NCI-H2171 treated with DMSO at 0.1 percent for 48 hours (cell line): ENCODE measurements at regions not wholly inside any gene's neighbourhood (a gene's known extent, or its start where the extent isn't known, plus 50 kb on each side); places are given as distances from the start of the nearest gene placed in this dataset.

ENCODE experiments used
- DNase-seq: peaks from one replicate; lab custom pipeline; 2025; lab: John Stamatoyannopoulos, UW

DNA sequence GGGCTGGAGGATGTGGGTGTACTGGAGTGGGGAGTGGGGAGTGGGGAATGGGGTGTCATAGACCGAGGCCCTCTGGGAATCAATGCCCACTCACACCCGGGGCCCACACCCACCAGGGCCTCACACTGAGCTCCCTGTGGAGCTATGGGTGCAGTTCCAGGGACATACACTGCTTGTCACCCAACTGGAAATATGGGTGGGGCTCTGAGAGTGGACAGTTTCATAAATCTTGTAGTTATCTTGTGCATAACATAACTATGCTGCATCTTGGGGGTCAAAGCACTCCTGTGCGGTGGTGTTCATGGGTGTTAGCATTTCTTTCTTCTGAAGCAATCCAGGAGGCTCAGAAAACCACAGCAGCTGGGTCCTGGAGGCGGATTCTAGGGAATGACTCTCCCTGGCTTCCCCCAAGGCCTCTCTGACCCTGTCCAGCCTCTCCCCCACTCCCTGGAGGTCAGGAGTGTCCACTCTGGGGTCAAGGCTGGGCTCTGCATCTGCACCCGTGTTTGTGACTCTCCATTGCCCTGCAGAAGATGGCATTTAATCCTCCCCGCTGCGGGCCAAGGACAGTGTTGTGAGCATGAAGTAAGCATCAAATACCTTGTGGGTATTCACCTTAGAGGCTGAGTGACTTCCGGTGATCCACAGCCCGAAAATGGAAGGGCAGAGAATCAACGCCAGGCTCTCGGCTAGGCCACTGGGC, 172.5 kb downstream of the CTTN start:
- DNase-seq: no peak

DNA sequence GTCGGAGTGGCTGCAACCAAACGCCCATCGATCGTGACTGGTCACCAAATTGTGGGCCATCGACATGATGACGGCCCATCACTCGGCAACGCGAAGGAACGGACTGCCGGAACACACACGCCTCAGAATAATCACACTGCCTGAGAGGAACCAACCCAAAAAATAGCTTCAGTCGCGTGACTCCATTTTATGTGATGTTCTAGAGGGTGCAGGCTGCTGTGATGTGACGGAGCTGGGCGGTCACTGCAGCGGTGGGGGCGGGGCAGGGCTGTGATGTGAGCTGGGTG, 174.6 kb downstream of the CTTN start:
- no peak for DNase-seq

DNA sequence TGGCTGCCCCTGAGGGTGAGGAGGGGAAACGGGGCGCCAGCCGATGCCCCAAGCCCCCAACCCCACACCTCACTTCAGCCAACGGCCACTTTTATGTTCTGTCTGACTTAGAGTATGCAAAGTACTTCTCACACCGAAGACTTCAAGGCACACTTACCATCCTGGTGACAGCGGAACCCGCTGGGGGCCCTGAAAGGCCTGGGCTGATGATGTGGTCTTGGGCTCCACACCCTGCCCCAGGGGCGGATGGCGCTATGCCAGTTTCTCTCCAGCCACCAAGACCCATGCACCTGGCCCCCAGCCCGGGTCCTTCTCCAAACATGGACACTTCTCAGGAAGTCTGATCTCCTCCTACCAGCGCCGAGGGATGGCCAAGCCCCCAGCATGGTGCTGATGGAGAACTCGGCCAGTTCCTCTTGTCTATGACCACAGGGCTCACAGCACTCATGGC, 175.4 kb downstream of the CTTN start:
- DNase-seq: no peak

DNA sequence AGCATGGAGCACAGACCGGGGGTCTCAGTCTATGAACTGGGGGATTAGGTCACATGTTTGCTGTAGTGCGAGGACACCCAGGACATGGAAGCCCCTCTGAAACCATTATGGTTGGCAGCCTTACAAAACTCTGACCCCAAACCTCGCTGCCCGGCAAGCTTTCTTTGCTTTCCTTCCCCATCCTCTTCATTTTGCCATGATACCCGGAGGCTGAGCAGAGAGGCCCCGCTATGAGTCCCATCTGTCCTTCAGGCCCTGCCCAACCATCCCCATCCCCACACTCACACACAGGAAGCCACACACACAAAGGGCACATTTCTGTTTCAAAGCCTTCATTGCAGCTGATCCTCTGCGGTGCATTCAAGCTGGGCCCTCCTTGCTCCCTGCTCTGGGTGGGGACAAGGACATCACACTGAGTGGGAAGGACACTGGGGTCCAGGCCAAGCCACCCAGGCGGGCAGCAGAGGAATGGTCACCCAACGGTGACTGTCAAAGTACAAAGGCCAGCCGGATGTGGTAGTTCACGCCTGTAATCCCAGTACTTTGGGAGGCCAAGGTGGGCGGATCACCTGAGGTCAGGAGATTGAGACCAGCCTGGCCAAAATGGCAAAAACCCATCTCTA, 176.5 kb downstream of the CTTN start:
- no peak for DNase-seq

DNA sequence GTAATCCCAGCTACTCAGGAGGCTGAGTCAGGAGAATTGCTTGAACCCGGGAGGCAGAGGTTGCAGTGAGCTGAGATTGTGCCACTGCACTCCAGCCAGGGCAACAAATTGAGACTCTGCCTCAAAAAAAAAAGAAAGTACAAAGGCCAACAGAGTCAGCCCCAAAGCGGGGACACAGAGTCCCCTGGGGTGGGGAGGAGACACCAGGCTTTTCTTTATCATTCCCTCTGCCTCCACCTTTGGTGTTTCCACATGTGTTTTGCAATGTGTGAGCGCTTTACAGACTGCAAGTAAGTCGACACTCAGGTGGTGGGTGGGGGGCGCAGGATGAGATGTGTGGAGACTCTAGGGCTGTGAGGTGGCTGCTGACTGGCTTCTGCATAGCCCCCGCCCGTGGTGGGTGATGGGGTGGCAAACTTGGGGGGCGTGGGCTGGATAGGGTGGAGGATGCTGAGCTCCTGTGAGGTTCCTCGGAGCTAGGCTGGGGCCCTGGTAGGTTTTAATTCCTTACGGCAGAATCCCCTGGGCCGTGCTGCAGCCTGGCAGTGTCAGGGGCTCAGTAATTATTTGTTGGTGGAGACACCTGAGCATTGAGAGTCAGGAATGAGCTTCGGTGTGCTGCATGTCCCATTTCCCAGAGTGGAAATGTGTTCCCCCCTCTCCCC, 177.2 kb downstream of the CTTN start:
- DNase-seq: no peak

DNA sequence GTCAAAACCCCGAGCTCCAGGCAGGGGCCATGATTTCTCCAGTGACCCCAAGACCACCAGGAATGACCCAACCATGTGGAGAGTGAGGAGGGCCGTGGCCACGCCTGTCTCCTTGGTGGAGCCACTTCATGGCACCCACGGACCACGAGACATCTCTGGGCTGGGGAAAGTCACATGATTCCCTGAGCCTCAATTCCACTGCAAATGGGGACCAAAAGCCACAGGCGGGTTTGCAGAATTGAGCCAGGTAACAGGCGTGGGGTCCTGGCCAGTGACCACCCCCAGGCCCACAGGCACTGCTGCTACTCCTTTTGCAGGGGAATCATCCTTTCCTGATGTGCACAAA, 178.9 kb downstream of the CTTN start:
- no peak for DNase-seq

DNA sequence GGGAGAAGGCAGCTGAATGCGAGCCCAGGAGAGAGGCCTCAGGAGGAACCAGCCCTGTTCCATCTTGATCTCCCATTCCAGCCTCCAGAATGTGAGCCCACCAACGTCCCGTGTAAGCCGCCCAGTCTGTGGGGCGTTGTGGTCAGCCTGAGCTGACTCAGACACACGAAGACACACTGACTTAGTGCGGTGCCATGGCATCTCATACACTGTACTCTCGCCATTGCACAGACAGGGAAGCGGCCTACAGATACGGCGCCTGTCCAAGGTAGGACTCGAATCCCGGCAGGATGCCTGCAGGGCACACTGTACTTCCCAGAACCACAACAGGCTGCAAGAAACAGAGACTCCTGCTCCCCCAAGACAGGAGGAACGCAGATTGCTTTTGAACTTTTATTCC, 179.6 kb downstream of the CTTN start:
- DNase-seq: no peak

DNA sequence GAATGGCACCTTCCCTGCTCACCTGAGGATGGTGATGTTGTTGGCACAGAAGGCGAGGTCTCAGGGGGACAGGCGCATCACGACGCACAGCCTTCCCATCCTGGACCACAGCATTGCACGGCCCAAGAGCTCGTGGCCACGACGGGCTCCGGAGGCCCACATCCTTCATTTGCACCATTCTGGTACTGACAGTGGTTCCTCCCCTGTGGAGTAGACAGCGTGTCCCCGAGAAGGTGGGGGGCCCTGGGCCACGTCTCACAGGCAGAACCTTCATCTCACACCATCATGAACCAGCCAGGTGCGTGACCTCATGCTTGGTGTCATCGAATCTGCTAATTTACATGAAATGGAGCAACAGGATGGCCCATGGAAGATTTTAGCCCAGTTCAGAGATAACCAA, 180.0 kb downstream of the CTTN start:
- no peak for DNase-seq

DNA sequence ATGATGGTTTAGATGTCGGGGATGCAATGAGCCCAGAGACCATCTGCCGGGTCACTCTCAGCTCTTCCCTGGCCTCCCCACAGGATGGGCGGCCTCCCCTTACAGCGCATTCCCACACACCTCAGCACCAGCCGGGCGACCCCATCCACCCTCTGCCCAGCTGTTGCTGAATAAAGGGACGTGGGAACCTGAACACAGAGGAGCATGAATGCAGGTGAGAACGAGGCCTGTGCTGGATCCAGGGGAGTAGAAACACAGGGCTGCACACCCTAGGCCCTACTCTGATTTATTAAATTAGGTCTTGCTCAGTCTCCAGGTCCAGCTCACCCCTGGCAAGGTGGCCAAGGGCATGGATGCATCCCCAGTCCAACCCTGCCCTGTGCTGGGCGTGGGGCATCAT, 180.5 kb downstream of the CTTN start:
- no peak for DNase-seq

DNA sequence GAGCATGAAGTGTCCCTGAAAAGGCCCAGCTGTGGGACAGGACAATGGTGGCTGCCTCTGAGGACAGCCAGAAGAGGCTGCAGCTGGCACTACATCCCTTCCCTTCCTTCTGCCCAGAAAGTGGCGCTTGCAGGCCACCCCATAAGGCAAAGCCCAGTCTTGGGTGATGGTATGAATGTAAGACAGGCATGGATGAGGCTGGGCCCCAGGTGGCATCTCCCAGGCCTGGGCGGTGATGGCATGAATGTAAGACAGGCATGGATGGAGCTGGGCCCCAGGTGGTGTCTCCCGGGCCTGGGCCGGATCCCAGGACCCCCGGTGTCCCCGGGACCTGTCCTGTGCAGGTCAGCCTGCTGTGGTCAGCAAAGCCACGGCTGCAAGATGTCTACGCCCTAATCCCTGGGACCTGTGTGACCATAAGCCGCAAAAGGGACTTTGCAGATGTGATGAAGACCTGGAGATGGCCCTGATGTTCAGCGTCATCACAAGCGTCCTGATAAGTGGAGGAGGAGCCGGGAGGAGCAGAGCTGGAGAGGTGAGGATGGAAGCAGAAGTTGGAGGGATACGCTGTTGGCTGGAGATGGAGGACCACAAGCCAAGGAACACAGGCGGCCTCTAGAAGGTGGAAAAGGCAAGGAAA, 181.1 kb downstream of the CTTN start:
- DNase-seq: no peak

DNA sequence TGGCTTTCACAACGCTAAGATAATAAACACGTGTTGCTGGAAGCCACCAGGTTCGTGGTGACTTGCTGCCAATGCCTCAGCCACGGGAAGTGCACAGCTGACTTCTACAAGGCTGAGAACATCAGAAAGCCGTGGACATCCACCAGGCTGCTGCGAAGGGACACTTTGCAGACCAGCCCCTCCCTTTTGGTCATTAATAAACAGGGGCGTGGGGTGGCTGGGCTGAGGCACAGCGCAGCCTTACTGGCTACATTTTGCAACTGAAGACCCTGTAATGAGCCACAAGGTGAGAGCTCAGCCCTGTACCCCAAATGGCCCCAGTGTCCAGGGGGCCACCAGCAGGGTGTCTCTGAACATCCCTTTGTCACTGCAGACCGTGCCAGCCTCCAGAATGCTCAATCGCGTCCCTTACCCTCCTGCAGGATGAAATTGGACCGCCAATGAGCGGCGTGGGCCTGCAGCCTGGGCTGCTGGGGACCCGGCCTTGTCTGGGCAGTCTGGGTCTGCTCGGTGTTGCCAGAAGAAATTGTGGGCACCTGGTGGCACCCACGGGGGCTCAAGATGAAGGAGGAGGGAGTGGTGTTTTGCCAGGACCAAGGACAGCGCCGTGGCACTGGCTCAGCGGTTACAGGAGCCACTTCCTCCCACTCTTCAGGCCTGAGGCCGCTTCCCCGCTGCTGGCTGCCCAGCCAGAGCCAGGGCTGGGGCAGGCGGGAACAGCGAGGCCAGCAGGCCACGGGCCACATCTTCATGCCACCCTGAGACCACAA, 181.9 kb downstream of the CTTN start:
- DNase-seq: no peak

DNA sequence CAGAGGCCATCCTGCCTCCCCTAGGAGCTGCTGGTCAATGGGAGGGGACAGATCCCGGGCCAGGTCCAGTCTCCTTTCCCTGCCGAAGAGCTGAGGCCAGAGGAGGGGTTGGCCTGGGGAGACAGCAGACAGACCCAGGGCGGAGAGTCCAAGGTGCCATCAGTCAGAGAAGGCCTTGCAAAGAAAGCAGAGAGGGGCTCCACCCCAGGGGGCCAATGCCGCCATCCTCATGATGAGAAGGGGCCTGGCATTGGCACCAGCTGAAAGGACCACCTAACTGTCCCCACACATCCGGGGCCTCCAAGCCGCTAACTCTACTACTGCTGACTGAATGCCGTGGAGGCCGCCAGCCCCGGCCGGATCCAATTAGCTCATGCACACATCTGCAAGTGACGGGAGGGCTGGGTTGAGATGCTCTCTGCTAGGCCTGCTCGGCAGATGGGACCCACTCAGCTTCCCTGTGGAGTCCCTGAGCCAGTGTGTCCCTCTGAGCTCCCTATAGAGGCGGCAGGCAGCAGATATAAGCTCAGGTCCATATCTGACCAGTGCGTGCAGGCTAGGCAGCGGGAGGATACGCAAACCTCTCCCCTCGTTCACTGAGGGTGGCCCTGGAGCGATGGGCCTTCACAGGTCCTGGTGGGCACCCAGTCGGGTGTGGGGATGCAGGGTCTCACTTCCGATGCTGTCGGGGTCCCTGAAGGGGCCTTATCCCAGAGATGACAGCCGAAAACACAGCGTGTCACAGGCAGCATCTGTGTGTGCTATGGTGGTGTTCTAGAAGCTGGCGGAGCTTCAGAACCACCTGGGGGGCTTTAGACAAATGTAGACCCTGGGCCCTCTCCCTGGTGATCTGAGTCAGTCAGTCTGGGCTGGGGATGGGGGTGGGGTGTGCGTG, 183.9 kb downstream of the CTTN start:
- no peak for DNase-seq

DNA sequence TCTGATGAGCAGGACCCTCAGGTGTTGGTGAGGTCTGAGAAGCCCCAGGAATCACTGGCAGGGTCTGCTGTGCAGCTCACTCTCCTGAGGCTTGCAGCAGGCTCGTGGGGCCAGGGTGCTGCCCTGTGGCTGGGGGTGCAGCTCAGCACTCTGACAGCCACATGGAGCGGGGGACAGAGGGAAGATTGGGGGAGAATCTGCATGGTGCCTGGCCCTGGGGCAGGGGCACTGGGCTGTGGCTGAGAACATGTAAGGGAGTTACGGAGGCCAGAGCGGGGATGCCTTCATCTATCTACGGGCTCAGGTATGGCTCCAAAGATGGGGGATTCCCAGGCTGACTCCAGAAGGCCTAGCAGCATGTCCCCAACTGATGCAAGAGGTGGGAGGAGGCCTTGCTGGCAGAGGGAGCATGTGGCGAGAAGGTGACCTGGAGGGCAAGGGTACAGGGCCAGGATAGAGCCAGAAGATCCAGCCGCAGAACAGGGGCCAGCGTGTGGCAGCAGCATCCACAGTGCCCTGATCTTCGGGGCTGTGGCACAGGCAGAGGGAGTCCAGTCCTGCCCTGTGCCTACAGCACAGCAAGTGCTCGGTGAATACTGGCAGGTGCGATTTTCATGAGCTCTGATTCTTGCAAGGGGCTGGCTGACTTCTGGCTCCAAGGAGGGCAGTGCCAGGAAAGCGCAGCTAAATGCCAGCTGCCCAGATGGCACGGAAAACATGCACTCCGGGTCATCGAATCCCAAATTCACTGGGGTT, 184.7 kb downstream of the CTTN start:
- DNase-seq: no peak

DNA sequence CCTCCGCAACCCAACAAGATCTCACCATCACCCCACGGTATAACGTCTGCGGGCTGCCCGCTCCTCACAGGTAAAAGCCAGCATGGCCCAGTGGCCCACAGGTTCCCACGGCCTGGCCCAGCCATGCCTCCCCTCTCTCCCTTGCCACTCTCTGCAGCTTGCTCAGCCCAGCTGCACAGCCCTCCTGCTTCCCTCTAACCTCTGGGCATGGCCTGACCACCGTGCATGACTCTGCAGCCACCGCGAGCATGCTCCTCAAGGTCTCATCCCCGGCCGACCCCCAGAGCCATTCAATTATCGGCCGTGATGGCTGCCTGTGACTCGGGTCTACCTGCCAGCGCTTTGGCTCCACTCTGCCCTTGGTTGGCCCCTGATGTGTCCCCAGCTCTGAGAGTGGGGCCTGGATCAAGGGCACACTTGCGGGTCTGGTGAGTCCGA, 185.5 kb downstream of the CTTN start:
- no peak for DNase-seq

DNA sequence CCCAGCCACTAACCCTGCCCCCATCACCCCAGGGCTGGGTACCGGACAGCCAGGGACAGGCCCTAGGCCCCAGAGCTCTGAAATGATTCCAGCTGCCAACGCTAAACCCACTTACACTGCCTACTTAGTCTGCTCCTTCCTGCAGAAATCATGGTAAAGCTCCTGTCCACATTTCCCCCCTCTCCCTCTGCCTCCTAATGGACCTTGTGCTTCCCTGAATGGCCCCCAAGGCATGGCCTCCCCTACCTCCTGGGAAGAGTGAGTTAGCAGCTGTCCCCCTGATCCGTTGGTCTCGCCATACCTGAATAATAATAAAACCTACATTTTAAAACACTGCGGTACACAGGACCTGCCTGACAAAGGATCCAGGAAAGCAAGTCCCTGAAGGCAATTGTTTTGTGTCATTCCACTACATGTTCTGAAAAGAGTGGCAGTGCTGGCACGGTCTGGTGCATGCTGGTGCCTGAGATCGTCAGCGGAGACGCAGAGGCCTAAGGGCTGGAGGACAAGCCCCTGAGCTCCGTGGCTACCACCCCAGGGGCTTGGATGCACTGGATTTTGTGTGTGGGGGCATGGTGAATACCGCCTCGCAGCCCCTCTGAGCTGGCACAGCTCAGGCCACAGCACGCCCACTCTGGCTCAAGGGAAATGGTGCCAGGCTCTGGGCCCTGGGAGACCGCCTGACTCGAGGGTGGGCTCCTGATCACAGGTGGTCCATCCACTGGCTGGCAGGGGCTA, 186.3 kb downstream of the CTTN start:
- no peak for DNase-seq

DNA sequence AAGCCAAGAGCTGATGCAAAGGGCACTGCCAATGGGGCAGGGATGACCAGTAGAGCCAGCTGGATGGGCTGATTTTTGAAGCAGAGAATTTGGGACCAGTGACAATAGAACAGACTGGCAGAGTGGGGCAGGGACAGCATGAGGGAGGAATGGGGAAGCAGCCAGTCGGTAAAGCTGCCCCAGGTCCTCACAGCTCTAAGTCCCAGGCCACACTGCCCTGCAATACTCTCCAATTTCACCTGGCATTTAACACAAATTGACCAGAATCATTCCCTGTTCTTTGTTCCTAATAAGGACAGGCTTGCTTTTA, 186.9 kb downstream of the CTTN start:
- DNase-seq: no peak

DNA sequence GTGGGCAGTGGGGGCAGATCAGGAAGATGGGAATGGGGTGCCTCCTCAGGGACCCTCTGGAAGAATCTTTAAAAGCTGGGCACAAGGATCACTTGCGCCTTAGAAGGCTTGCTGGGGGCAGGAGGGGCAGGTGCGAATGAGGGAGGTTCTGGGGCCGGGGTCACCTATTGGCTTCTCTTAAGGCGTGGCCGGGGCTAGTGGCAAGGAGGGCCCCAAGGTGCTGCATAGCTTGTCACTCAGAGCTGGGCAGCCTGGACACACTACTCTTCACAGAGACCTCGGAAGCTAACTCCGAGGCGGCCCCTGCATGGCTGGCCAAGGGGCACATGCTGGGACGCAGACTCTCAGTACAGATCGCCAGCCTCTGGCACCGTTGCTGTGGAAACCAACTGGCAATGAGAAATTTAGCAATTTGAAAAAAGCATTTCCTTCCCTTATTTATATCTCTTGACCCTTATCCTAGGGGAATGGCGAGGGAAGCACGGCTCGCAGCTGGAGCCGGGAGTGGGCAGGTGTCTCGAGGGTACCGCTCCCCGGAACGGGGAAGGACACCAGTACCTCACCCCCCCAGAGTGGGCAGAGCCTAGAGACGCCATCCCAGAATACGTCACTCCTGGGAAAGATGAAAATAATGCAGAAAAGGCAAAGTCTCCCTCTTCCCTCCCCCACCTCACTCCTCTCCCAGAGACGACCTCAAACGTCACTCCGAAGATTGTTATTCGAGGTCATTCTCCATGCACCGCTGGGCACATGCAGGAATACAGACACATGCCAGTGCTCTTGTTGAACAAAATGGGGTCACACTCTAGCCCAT, 188.1 kb downstream of the CTTN start:
- DNase-seq: no peak

DNA sequence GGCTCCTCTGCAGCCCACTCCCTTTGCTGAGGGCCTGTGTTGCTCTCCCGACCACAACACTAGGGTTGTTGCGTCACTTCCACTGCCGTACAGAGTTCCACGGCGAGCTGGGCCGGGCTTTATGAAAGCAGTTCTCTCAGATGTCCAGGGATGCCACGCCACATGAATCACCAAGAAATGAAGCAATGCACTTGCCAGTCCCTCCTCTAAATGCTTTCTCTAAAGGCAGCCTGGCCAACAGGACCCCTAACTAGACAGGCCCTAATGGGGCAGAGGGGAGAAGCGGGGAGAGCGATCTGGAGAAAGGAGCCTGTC, 188.7 kb downstream of the CTTN start:
- no peak for DNase-seq

DNA sequence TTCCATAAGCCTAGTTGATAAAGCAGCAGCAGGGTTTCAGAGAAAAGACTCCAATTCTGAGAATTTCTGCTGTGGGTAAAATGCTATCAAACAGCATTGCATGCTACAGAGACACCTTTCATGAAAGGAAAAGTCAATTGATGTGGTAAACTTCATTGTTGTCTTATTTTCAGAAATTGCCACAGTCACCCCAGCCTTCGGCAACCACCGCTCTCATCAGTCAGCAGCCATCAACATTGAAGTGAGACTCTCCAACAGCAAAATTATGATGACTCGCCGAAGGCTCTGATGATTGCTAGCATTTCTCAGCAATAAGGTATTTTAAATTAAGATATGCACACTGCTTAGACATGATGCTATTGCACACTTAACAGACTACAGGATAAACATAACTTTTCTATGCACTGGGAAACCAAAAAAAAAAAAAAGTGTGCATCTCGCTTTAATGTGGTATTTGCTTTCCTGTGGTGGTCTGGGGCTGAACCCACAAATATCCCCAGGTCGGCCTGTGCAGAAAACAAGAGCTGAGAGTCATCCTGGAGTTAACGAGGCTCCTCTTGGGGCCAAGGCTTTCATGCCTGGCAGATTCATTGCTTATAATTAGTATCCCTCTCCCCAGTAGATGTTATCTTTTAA, 192.1 kb downstream of the CTTN start:
- no peak for DNase-seq
